Nephron (organoid): ENCODE measurements at regions not wholly inside any gene's neighbourhood (a gene's known extent, or its start where the extent isn't known, plus 50 kb on each side); places are given as distances from the start of the nearest gene placed in this dataset.

Experiments used
- H3K27ac Mint-ChIP-seq, 3 experiments: 2 replicates each; pipeline ENCODE4 v1.8.0; 2020; ENCODE audit warnings: mixed read lengths in 3 of 3, mild to moderate bottlenecking in 2 of 3, moderate library complexity in 1 of 3
- H3K27me3 Mint-ChIP-seq: 2 replicates; pipeline ENCODE4 v1.8.0; 2021; ENCODE audit warnings: low read depth, mild to moderate bottlenecking, moderate library complexity, mixed read lengths
- H3K36me3 Mint-ChIP-seq: 2 replicates; pipeline ENCODE4 v1.8.0; 2020; ENCODE audit warnings: low read depth, mixed read lengths
- H3K4me1 Mint-ChIP-seq: 2 replicates; pipeline ENCODE4 v1.8.0; 2020; ENCODE audit warnings: mixed read lengths
- H3K4me3 Mint-ChIP-seq, 3 experiments: 2 replicates each; pipeline ENCODE4 v1.8.0; 2020; ENCODE audit warnings: mild to moderate bottlenecking in 3 of 3, mixed read lengths in 3 of 3, moderate library complexity in 2 of 3
- H3K9me3 Mint-ChIP-seq: 2 replicates; pipeline ENCODE4 v1.8.0; 2020; ENCODE audit warnings: mixed read lengths
- CTCF ChIP-seq, 3 experiments: fragments of 200-600 bp; sonication (generic); IDR thresholded peaks; one replicate each; pipeline ENCODE4 v1.5.0; 2021; ENCODE audit warnings: antibody characterized with exemption in 3 of 3; ENCODE audit not compliant: unreplicated experiment in 3 of 3

GRCh38 chr3:99212969-99213368 is 311.5 kb upstream of the DCBLD2 start:
- Mint-ChIP-seq H3K9me3 (peaks cover 7% of the 10 kb centered on the region), H3K36me3 (no peaks in the 10 kb centered on the region), H3K4me3 (no peak overlapping the region), H3K4me1 (no peaks in the 10 kb centered on the region), H3K27ac (peak overlapping the region in 2 of 3 experiments; percentile 11 to 28), H3K27me3 (no peaks in the 10 kb centered on the region)
- TF ChIP-seq CTCF (IDR thresholded peaks at IDR 0.05; ENCODE audit: unreplicated experiment in 3 of 3): no peak

GRCh38 chr3:99211309-99211708 is 309.8 kb upstream of the DCBLD2 start:
- H3K36me3 Mint-ChIP-seq: no peaks in the 10 kb centered on the region
- H3K4me1 Mint-ChIP-seq: peaks cover 7% of the 10 kb centered on the region
- peaks cover 7% of the 10 kb centered on the region for H3K9me3 Mint-ChIP-seq
- no peaks in the 10 kb centered on the region for H3K27me3 Mint-ChIP-seq
- H3K4me3 Mint-ChIP-seq: no peak overlapping the region
- no peak overlapping the region for H3K27ac Mint-ChIP-seq
- TF ChIP-seq CTCF (IDR thresholded peaks at IDR 0.05; ENCODE audit: unreplicated experiment in 3 of 3): no peak

- Mint-ChIP-seq H3K9me3 (no peaks in the 10 kb centered on the region), H3K4me3 (no peak overlapping the region), H3K36me3 (no peaks in the 10 kb centered on the region), H3K4me1 (no peaks in the 10 kb centered on the region), H3K27me3 (no peaks in the 10 kb centered on the region), H3K27ac (no peak overlapping the region)
- TF ChIP-seq CTCF (IDR thresholded peaks at IDR 0.05; ENCODE audit: unreplicated experiment in 3 of 3): no peak
Observed at GRCh38 chr3:99199021-99199420, 297.5 kb upstream of the DCBLD2 start.

- no peak for TF ChIP-seq CTCF (IDR thresholded peaks at IDR 0.05; ENCODE audit: unreplicated experiment in 3 of 3)
- Mint-ChIP-seq H3K9me3 (peaks cover 3% of the 10 kb centered on the region), H3K4me1 (no peaks in the 10 kb centered on the region), H3K4me3 (no peak overlapping the region), H3K27ac (no peak overlapping the region), H3K27me3 (no peaks in the 10 kb centered on the region), H3K36me3 (no peaks in the 10 kb centered on the region)
Observed at GRCh38 chr3:99191186-99191585, 289.7 kb upstream of the DCBLD2 start.

GRCh38 chr3:99188936-99189335 is 287.4 kb upstream of the DCBLD2 start:
- Mint-ChIP-seq H3K9me3 (peaks cover 3% of the 10 kb centered on the region), H3K4me3 (no peak overlapping the region), H3K36me3 (no peaks in the 10 kb centered on the region), H3K4me1 (no peaks in the 10 kb centered on the region), H3K27me3 (peaks cover 4% of the 10 kb centered on the region), H3K27ac (no peak overlapping the region)
- TF ChIP-seq CTCF (IDR thresholded peaks at IDR 0.05; ENCODE audit: unreplicated experiment in 3 of 3): no peak

GRCh38 chr3:99186016-99186415 is 284.5 kb upstream of the DCBLD2 start:
- Mint-ChIP-seq H3K4me1 (no peaks in the 10 kb centered on the region), H3K27ac (no peak overlapping the region), H3K4me3 (no peak overlapping the region), H3K27me3 (peaks cover 4% of the 10 kb centered on the region), H3K36me3 (no peaks in the 10 kb centered on the region), H3K9me3 (no peaks in the 10 kb centered on the region)
- no peak for TF ChIP-seq CTCF (IDR thresholded peaks at IDR 0.05; ENCODE audit: unreplicated experiment in 3 of 3)
